RCC 7860 (cell line): ENCODE measurements at regions not wholly inside any gene's neighbourhood (a gene's known extent, or its start where the extent isn't known, plus 50 kb on each side); places are given as distances from the start of the nearest gene placed in this dataset.

Experiments used
- DNase-seq: peaks from one replicate; pipeline ENCODE4 v3.0.0-alpha.2; 2015; ENCODE audit warnings: low spot score
- FAIRE-seq: peaks from 2 replicates; lab custom pipeline; 2012; peaks lifted over from hg19 to GRCh38; lab: Jason Lieb, UNC

DNA sequence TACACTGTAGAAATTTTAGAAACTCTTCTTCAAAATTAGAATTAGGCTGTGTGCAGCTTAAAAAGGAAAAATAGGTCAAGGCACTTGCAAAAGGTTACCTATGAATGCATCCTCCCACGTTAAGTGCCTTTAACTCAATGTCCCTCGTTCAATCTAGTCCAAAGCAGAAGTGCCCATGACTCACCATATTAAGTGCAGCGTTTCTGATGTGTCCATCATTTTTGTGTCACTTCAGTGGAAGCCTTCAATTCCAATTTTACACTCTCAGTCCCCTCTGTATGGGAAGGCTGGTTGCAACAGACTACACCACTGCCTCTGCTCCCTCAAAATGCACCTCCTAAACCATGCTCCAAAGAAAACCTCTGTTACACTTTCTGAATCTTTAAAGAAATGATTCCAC is 53.4 kb downstream of the FOXB1 start:
- FAIRE-seq (no peak), DNase-seq (no peak)

DNA sequence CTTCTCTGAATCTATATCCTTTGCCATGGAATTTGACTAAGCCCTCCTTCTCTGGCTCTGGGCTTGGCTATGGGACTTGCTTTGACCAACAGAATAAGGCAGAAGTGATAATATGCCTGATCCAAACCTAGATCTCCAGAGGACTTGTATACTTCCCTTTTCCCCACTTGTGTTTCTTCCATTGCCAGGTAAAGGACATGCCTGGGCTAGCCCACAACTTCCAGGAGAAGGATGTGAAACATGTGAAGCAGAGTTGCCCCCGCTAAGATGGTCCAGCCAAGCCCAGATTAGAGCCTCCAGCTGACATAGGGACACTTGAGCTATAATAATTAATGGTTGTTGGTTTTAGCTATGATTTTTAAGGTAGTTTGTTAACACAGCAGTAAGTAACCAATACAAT is 55.1 kb downstream of the FOXB1 start:
- no peak for DNase-seq
- no peak for FAIRE-seq

DNA sequence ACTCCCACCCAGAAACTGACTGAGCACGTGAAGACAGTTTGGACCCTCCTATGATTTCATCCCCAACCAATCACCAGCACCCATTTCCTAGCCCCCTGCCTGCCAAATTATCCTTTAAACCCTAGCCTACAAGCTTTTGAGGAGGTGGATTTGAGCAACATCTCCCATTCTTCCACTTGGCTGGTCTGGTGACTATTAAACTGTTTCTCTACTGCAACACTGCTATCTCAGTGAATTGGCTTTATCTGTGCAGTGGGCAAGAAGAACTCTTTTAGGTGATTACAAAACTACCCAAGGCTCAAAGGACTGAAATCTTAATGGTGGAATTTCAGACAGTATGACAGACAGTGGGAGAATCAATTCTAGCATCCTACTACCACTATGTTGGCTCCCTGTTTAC is 57.6 kb downstream of the FOXB1 start:
- no peak for DNase-seq

DNA sequence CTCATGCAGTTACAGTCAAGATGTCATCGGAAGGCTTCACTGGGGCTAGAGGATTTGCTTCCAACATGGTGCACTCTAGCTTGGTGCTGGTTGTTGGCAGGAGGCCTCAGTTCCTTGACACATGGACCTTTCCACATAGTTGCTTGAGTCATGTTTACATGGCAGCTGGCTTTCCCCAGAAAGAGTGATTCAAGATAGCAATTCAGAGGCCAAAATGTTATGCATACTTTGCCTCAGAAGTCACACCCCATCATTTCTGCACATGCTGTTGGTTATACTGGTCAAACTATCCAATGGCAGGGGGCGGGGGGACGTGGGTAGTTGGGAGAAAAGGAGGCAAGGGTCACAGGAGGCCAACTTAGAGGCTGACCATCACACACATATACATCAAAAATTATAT is 58.7 kb downstream of the FOXB1 start:
- no peak for DNase-seq
- no peak for FAIRE-seq

More for the DNA sequence above, 57.6 kb downstream of the FOXB1 start:
- no peak for FAIRE-seq

DNA sequence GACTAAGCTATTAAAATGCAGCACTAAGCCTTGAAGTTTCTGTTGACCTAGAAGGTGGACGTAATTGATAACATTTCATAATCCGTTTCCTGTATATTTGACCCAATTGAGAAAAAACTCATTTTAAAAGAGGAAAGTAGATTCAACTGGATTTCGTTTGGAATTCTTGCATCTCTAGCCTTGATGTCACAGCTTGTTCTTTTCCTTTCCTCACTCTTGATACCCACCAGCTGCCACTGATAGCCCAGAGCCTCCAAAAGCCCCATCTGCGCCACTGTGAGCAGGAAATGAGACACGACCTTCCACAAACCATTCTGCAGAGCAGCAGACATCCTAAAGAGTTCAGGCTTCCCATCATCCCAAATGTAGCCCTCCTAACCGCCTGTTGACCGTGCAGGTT is 61.8 kb downstream of the FOXB1 start:
- DNase-seq (no peak), FAIRE-seq (no peak)

DNA sequence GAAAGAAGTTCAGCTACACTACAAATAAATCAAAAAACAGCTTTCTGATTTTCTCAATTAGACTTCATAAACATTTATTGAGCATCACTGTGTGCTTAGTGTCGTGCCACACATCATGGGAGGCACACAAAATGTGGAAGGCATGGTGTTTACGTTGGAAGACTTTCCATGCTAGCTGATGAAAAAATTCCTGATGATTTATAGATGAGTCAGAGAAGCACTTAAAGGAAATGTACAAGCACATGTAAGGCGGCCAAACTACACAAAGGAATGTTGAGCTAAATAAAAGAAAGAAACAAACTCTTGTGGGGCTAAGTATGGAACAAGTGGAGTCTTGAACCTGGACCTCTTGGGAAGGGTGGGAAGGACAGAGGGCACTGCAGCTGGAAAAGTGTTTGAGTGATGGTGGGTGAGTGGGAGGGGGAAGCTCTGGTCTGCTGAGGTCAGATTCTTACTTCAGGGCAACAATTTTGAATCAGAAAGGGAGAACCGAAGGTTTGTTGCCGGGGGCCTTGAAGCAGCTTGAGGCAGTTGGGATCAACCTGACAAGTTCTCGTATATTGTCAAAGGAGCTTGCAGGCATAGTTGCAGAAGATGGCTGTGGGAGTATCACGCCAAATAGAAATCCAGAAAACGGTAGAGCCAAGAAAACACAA is 66.9 kb downstream of the FOXB1 start:
- FAIRE-seq (no peak), DNase-seq (no peak)

DNA sequence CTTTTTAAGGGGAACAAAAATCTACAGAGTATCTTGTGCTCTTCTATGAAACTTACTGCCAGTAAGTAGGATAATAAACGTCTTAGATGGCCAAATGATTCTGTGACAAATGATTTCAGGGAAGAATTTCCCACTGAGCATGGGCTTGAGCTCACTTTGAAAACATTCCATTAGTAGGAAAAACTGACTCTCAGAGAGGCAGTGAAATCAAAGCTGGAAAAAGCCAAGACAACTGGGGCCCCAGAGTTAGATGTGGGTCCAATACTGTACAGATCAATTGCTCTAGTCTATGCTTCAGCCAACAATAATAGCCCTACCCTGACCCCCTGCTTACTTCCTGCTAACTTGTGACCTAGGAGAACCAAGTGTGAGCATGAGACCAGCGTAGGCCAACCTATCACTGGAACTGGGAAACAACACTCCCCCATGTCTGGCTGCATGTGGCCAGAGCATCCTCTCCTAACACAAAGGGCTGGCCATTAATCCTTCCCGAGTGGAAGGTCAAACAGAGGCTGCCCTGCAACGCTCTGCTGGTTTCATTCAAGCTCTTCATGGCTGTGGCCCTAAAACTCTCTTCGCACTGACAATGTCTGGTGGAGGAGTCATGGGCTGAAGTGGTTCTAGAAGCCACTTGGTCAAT is 68.8 kb downstream of the FOXB1 start:
- DNase-seq (no peak), FAIRE-seq (no peak)

DNA sequence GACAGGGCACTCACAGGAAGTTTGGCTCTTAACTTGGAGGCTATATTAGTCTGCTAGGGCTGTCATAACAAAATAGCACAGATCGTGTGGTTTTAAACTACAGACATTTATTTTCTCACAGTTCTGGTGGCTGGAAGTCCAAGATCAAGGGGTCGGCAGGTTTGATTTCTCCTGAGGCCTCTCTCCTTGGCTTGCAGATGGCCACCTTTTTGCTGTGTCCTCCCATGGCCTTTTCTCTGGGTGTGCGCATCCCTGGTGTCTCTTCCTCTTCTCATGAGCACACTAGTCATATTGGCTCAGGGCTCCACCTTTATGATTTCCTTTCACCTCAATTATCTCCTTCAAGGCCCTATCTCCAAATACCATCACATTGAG is 69.3 kb downstream of the FOXB1 start:
- DNase-seq (no peak), FAIRE-seq (no peak)

DNA sequence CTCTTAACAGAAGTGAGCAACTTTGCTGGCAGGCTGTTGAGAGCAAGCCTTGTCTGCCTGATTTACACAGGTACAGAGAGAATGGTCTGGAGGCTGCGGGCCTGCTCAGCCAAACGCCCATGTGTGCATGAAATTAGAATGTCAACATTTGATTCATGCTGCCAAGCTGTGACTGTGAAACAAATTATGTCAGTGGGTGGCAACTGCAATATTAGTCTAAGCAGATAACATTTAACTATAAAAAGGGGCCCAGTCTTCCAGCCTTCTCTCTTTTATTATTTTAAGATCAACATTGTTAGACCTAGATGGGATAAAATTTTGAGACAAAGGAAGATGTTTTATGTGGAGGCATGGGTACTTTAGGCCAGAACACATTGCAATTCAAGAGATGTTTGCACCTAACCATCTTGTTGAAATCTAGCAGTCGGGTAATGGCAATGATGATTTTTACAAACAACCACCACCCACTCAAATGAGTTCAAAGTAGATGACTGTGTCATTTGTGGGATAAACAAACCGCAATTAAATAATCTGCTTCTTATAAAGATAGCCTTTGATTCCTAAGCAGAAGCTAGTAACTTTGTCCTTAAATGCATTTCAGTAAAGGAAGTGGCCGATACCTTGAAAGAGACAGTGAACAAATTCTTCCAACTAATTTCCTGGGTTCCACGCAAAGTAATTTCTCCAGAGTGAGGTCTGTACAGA is 70.2 kb downstream of the FOXB1 start:
- FAIRE-seq (no peak), DNase-seq (no peak)

DNA sequence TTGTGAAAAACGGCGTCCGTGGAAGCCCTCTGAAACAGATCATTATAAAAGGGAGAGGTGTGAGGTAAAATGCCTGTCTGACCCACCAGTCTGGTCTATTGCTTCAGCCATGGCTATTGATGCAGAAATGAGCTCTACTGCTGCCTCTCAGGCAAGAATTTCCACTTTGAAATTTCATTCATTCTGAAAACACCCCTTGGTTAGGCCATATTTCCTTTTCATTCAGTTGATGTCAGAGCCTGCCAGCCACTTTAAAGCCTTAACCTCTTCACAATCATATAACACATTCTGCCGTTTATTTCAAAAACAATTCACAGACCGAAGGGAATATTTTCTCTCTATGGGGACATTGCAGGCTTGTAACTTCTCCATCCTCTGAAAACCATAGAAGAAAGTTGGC is 71.9 kb downstream of the FOXB1 start:
- FAIRE-seq = no peak
- DNase-seq = no peak

DNA sequence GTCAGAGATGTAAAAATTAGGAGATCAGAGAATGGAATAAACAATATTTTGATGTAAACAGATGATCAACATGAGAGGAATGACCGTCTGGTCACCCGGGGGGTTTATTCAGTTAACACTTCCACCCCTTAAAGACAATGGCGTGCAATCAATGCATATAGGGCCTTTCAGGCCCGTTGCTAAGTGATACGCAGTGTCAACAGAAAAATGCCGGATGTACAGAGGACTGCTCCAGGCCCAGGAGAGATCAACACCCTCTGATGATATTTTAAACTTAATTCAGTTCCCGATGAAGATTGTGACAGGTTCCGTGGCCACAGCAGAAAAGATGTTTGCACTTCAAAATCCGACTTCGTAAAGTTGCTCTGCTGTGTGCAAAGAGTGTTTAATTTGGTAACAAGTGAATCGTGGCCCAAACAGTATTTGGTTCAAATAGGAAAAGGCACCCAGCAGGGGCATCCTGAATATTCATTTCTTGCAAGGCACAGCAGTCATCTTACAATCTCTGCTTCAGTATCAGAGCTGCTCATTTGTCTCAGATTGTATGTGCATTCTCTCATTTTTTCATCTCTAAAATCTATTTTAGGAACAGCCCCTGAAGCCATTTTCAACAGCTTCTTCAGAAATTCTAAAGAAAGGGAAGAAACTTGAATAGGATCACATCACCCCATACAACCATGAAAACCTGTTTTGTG is 72.6 kb downstream of the FOXB1 start:
- FAIRE-seq (no peak), DNase-seq (no peak)

DNA sequence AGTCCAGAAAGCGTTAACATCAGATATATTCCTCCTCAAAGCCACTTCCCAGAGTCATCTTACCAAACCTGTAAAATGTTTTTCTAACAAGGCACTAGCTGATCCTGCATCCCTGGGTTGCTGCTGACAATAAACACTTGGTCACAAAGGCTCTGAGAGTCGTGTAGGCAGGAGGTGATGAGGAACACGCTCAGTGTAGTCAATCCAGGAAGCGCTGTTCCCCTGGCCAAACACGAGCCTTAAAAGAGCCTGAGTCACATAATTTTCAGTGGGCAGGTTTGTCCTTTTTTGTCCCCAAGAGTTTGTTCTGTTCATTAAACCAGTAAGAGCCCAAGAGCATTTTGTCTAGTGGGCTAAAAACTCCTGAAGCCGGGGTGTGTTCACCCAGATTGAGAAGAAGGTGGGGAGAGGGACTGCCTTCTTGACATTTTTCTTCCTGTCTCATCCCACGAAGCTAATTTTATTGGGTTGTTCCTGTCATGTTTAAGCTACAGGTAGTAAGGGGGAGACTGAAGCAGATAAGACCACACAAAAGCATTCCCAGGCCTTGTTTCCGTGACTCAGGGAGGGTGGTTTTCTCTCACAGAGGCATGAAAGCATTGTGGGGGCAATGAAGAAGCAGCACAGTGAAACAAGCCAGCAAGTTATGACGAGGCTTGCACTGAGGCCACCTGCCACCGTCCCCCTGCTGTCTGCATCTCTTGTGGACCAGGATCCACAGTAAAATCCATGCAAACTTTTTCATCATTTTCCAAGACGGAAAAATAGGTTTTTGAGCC is 73.7 kb downstream of the FOXB1 start:
- no peak for FAIRE-seq

DNA sequence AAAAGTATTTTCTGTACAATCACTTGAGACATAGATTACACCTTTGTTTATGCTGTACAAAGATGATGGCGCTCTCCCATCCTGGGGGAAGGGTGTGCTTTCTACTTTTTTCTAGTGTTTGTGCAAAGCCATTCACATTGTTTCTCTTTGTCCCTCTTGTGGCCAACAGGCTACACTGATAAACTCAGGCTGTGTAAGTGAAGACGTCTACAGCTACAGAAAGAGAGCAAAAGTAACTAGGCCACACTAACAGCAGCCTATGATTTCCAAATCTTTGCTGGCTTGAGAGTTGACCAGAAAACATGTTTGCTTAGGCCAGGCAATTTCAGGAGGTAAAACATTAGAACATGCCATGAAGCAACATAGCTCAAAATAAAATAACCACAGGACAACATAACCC is 75.1 kb downstream of the FOXB1 start:
- DNase-seq (no peak), FAIRE-seq (no peak)

More for the DNA sequence above, 73.7 kb downstream of the FOXB1 start:
- no peak for DNase-seq

DNA sequence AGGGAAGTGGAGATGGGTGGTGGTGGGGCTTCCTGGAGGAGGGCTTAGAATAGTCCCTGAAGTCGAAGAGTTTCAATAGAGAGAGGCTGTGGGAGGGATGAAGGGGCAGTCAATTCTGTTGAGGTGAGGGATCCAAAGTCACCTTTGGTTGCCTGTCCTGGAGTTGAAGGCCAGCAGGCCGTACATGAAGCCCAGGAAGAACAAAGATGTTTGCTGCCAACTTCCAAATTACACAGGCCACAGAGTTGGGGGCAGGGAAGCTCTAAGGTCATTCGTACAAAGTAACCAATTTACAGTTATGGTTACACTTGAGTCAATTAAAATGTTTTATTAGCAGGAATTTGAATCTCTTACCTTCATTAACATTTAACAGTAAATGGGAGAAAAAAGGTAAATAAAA is 77.9 kb downstream of the FOXB1 start:
- no peak for DNase-seq
- FAIRE-seq = no peak

DNA sequence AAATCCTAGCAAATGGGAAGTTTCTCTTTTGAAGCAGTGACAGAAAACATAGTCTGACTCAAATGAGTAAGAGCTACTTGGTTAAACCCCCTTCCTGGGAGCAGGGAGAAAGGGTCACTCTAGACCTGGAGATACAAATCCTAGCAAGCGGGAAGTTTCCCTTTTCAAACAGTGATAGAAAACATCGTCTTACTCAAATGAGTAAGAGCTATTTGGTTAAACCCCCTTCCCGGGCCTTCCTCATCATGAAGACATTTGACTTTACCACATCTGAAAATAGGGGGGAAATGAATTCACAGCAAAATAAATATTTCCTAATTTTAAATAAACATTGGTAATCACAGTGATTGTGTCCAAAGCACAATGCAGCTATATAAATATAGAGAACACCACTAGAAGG is 79.2 kb downstream of the FOXB1 start:
- DNase-seq (no peak), FAIRE-seq (no peak)

DNA sequence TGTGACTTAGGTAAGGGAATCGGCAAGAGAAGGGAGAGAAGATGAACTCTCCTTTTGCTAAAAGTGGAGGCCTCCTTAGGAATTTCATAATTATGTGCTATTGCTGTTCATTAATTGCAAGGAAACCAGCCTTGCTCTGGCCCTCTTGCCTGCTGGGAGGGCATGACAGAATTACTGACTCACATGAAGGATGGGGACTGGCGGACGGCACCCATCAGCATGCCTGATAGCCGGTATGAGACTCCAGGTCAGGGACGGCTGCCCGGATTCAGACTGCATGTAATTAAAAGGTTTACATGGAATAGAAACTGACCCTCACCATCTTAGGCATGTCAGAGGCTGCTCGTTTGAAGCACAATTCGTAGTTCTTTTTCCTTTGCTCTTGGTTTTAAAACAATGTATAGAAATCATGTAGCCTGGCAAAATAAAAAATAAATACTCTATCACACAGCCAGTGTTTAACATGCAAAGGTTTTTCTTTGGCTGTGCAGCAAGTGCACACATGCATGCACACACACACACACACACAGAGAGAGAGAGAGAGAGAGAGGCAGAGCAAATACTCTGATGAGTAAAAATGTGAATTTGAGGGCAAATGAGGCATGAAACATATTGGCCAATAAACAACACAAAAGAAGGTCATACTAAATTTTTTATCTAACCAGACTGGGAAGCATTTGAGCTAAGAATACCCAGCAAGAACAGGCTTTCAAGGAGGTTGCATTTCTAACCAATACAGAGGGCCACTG is 82.7 kb downstream of the FOXB1 start:
- no peak for DNase-seq
- no peak for FAIRE-seq

DNA sequence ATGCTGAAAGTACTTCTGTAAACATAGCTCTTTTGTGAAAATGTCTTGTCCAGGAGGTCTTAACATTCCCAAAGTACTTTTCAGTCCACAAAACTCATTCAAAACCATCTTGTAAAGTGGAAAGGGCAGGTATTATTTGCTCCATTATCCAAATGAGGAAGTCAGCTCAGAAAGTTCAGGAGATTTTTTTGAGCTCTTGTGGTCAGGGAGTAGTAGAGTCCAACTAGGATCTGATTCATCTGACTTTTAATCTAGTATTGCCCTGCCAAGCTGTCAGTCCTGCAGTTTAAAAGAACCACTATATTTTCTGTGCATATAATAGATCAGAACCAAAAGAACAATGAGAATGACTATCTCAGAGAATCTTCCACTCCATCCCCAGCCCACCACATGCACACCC is 83.5 kb downstream of the FOXB1 start:
- FAIRE-seq (no peak), DNase-seq (no peak)

DNA sequence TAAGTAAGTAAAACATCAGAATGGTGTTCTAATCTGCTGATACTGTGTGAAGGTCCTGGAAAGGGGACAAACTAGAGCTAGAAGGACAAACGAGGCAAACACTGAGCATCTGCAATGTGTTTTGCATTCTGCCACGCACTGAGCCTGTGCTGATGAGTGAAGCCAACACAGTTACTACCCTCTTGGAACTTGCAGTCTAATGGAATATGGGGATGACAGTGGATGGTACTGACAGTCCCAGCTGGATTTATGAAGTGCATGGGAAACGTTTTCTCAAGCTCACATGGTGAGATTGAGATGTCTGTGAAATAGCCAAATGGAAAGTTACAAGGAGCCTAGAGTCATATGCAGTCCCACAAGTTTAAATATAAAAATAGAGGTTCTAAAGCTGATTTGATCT is 86.6 kb downstream of the FOXB1 start:
- FAIRE-seq (no peak), DNase-seq (no peak)

DNA sequence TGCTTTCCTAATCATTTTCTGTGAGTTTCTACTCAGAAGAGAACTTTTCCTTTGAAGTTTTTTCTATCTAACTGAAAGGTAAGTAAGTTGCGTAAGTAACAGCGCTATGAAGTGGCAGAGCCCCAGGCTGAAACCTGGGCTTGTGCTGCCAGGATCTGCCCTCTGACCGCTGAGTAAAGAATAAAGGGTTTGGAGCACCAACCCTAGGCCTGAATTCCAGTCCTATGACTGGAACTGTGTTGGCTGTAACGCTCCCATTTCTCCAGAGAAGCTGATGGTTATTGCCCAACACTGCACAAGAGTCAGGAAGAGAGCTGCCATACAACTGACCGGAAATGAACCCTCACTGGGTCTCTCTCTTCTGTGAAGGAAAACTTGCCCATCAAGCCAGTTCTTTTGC is 87.0 kb downstream of the FOXB1 start:
- no peak for FAIRE-seq
- no peak for DNase-seq

DNA sequence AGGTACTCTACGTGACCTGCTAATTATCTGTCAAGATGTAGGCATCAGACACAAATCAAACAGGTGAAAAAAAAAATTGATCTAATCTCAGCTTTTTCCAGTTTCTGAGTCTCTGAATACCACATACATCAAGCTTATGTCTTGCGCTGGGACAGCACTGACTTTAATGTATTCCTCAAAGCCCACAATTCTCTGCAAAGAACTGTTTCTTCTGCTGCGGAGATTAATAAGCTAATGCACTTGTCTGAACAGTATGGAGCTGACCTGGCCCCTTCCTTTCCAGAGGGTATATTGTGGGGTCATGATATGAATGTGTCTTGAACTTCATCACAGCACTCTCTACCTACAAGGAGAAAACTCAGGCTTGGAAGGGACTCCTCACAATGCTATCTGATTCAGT is 87.8 kb downstream of the FOXB1 start:
- no peak for DNase-seq
- FAIRE-seq = no peak
